Heart right ventricle (tissue), 16 donors: ENCODE measurements at regions not wholly inside any gene's neighbourhood (a gene's known extent, or its start where the extent isn't known, plus 50 kb on each side); places are given as distances from the start of the nearest gene placed in this dataset.

Experiments
- ATAC-seq, 8 donors: fragments of 200-7000 bp; cut with Tn5 transposase; one replicate each; pipeline ENCODE4 v1.9.1; 2020; ENCODE audit warnings: mild to moderate bottlenecking in 8 of 8, moderate library complexity in 8 of 8, moderate number of reproducible peaks in 1 of 8
- DNase-seq, 2 donors: peaks; one replicate each; pipeline ENCODE4 v3.0.0-alpha.2; 2020
- H3K27ac ChIP-seq, 10 donors: fragments of 200-600 bp; sonication (generic) in 2 of 10; one replicate each; pipeline versions ENCODE4 v1.5.0 to v1.8.0; 2020 to 2022; ENCODE audit warnings: mild to moderate bottlenecking in 3 of 10
- H3K27me3 ChIP-seq, 7 donors: fragments of 200-600 bp; one replicate each; pipeline ENCODE4 v1.8.0; 2021 to 2022; ENCODE audit warnings: mild to moderate bottlenecking in 2 of 7
- H3K36me3 ChIP-seq, 9 donors: fragments of 200-600 bp; sonication (generic) in 1 of 9; one replicate each; pipeline versions ENCODE4 v1.5.0 to v1.8.0; 2020 to 2022; ENCODE audit warnings: mild to moderate bottlenecking in 2 of 9
- H3K4me1 ChIP-seq, 9 donors: fragments of 200-600 bp; sonication (generic) in 1 of 9; one replicate each; pipeline versions ENCODE4 v1.5.0 to v1.8.0; 2020 to 2022; ENCODE audit warnings: mild to moderate bottlenecking in 4 of 9
- H3K4me3 ChIP-seq, 10 donors: fragments of 200-600 bp; sonication (generic) in 2 of 10; one replicate each; pipeline versions ENCODE4 v1.5.0 to v1.8.0; 2020 to 2022; ENCODE audit warnings: mild to moderate bottlenecking in 7 of 10, moderate library complexity in 2 of 10
- H3K9me3 ChIP-seq, 11 donors: fragments of 200-600 bp in 10 of 11; sonication (generic) in 2 of 11; one replicate each; pipeline versions ENCODE4 v1.5.0 to v1.8.0; 2013 to 2022; ENCODE audit warnings: mild to moderate bottlenecking in 2 of 11, control low read depth in 1 of 11, moderate library complexity in 1 of 11
- CTCF ChIP-seq, 9 donors: fragments of 200-600 bp; sonication (generic) in 2 of 9; IDR thresholded peaks; one replicate each; pipeline versions ENCODE4 v1.5.0 to v1.8.0; 2021 to 2022; ENCODE audit warnings: antibody characterized with exemption in 9 of 9, mild to moderate bottlenecking in 5 of 9, moderate library complexity in 1 of 9
- WGBS, 2 donors: extraction: QIAGEN DNeasy Blood & Tissue Kit; methylation state at CpG; one replicate each; pipeline ENCODE4 v1.1.7; 2013; ENCODE audit warnings: inconsistent platforms in 1 of 2; 5-methylcytosine and 5-hydroxymethylcytosine counted together
- intact Hi-C, 10 donors: fragments of 100-400 bp; cut with DNase I; formaldehyde crosslinking; loops; one replicate each; pipeline versions ENCODE4 v1.11.1 to v1.14.2; 2022
- donor health status: Arrhythmogenic right ventricular cardiomyopathy.
- donor health status: ischemic (EF 13 %, LVEDD 7.1; RV severe dilation, severe dysfunction).
- donor health status: healthy with polysubstance abuse.
- donor health status: DM: no; HTN: yes; CAD: no.
- donor health status: DM: no; HTN: no; CAD: no.
- donor health status: ischemic (EF 25% LVEDD 6.9; RV normal size, moderate dysfunction).
- donor health status: ischemic (EF 25% LVEDD 5.7; RV mildly dilated, moderate dysfunction).
- donor health status: healthy.
- donor health status: DM: yes; HTN: yes; CAD: no.
- donor health status: Ischemic cardiomyopathy.
- donor health status: ischemic (EF 35%, LVEDD 5.7; RV mildly dilated, moderate dysfunction).
- donor health status: nonischemic (EF 11% LVEDD 7.7; RV severe dilation, severe dysfunction).
- donor health status: DM: yes; HTN: yes; CAD: no.
- donor health status: PGD.
- donor health status: ischemic (EF 29% LVEDD 5.4; RV normal size, mild dysfunction).
- donor health status: nonischemic (EF 23%, LVEDD 6.1; RV moderate dilation, normal function).

DNA sequence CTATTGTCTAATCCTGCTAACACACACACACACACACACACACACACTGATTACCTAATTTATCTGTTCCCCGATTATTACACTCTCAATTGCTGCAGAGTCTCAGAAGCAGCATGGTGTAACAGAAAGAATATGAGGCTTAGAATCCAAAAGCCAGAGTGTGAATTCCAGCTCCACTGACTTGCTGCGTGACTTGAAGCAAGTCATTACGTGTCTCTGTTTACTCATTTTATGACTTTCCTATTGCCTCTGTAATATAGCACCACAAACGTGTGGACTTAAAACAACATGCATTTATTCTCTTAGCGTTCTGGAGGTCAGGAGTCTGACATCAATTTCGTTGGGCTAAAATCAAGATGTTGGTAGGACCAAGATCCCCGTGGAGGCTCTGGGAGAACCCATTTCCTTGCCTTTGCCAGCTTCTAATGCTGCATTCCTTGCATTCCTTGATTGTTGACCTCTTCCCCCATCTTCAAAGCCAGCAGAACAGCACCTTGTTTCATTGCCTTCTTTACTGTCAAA is 55.9 kb upstream of the ATP5PO start:
- no peaks in the 10 kb centered on the region for H3K27me3 ChIP-seq
- no peaks in the 10 kb centered on the region for H3K36me3 ChIP-seq
- 86% methylated on average over 7 of the region's 7 CpGs for WGBS, 2 donors
- DNase-seq (no peak), ATAC-seq (no peak)
- no peak overlapping the region for H3K4me3 ChIP-seq
- no peak overlapping the region for H3K27ac ChIP-seq
- intact Hi-C loops, result loop anchor here in 1 of 10 donors (10.0 kb wide), 1 partner anchor 103 kb away; the partner anchor contains the start of genes MRPS6 and SLC5A3
- TF ChIP-seq CTCF (IDR thresholded peaks at IDR 0.05), result no peak
- peaks cover 6 to 51% (median 31%) of the 10 kb centered on the region in 9 donors for H3K4me1 ChIP-seq
- H3K9me3 ChIP-seq, result no peaks in the 10 kb centered on the region

DNA sequence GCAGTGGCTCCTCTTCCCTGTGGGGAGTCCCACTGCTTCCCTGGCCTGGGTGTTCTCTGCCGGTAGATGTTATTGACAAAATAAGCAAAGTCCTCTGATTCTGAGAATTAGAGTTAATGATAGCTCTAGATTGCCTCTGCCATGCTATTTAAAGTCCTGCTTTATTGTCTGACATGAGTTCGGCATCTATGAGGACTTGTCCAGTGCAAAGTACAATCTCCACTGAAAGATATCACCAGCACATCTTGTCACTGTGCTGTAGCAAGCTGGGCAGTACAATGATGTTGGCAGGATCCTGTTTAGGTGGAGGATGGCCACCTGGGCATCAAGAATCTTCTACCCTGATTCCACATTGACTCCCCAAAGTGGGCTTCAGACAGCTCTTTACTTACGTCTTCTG is 54.0 kb upstream of the ATP5PO start:
- no peaks in the 10 kb centered on the region for H3K27me3 ChIP-seq
- H3K4me3 ChIP-seq, result no peak overlapping the region
- H3K9me3 ChIP-seq, result no peaks in the 10 kb centered on the region
- peaks cover 5 to 40% (median 24%) of the 10 kb centered on the region in 9 donors for H3K4me1 ChIP-seq
- DNase-seq (no peak), ATAC-seq (peak in 1 of 8 donors; percentile 38)
- TF ChIP-seq CTCF (IDR thresholded peaks at IDR 0.05), result no peak
- no peaks in the 10 kb centered on the region for H3K36me3 ChIP-seq
- intact Hi-C loops, result no loop called here
- peak overlapping the region in 7 of 10 donors; percentile 5 to 64 (median 45) for H3K27ac ChIP-seq
- WGBS, 2 donors, result 71 to 79% methylated on average over 3 of the region's 3 CpGs

- ATAC-seq (peak in 4 of 8 donors; percentile 12 to 70 (median 42)), DNase-seq (no peak)
- Histone ChIP-seq H3K36me3 (no peaks in the 10 kb centered on the region), H3K27me3 (no peaks in the 10 kb centered on the region), H3K4me1 (peaks cover 5 to 40% (median 24%) of the 10 kb centered on the region in 9 donors), H3K9me3 (no peaks in the 10 kb centered on the region), H3K27ac (peak overlapping the region in 8 of 10 donors; percentile 5 to 64 (median 45)), H3K4me3 (no peak overlapping the region)
- intact Hi-C loops, result no loop called here
- 44 to 61% methylated on average over 4 of the region's 4 CpGs for WGBS, 2 donors
- no peak for TF ChIP-seq CTCF (IDR thresholded peaks at IDR 0.05)
Measured at GRCh38 chr21:33968995-33969348, 53.4 kb upstream of the ATP5PO start.

DNA sequence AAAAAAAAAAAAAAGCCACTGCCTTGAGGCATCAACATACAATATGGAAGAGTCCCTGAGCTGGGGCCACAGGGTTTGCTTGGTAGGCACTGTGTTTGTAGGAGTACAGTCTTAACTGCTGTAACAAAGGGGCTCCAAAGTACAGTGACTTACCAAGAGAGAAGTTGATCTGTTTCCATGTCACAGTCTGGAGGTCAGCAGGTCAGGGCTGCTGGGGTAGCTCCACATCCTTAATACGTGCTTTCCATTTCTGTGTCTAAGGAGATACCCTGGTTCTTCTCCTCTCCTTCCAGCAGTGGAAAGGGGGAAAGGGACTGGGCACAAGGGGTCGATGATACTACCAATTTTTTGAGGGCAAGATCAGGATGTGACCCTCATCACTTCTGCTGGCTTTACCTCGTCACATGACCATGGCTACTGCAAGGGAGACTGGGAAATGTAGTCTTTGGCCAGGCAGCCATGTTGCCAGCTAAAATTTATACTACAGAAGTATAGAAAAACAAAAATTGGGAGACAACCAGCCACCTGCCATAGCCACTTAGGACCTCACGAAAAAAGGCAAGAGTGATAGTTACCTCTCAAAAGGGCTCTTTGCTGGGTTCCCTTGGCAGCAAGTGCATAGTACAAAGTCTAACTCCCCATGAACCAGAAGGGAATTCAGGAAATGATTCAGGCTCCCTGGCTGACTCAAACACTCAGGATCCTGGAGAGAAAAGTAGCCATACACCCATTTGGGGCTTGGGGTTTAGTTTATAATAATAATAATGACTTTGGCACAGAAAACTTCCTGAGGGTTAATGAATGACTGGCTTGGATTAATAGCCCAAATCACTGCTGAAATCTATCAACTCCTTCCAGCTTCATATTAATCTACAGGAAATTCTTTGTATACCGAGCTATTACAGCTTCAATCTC is 52.7 kb upstream of the ATP5PO start:
- intact Hi-C loops, result no loop called here
- Histone ChIP-seq H3K27me3 (no peaks in the 10 kb centered on the region), H3K36me3 (no peaks in the 10 kb centered on the region), H3K4me3 (no peak overlapping the region), H3K9me3 (no peaks in the 10 kb centered on the region), H3K4me1 (peaks cover 5 to 40% (median 24%) of the 10 kb centered on the region in 9 donors), H3K27ac (peak overlapping the region in 8 of 10 donors; percentile 5 to 64 (median 52))
- ATAC-seq (peak; percentile 50 to 87 (median 75)), DNase-seq (peak in 1 of 2 donors; percentile 21)
- 52 to 56% methylated on average over 5 of the region's 5 CpGs for WGBS, 2 donors
- no peak for TF ChIP-seq CTCF (IDR thresholded peaks at IDR 0.05)
